NCI-H2107 treated with DMSO at 0.1 percent for 48 hours (cell line): ENCODE measurements at regions not wholly inside any gene's neighbourhood (a gene's known extent, or its start where the extent isn't known, plus 50 kb on each side); places are given as distances from the start of the nearest gene placed in this dataset.
A peak's percentile ranks its signal among the peaks of the same experiment; 100 is the strongest.

Experiments
- DNase-seq: peaks from one replicate; lab custom pipeline; 2025; ENCODE audit not compliant: unreplicated experiment; lab: John Stamatoyannopoulos, UW

DNA sequence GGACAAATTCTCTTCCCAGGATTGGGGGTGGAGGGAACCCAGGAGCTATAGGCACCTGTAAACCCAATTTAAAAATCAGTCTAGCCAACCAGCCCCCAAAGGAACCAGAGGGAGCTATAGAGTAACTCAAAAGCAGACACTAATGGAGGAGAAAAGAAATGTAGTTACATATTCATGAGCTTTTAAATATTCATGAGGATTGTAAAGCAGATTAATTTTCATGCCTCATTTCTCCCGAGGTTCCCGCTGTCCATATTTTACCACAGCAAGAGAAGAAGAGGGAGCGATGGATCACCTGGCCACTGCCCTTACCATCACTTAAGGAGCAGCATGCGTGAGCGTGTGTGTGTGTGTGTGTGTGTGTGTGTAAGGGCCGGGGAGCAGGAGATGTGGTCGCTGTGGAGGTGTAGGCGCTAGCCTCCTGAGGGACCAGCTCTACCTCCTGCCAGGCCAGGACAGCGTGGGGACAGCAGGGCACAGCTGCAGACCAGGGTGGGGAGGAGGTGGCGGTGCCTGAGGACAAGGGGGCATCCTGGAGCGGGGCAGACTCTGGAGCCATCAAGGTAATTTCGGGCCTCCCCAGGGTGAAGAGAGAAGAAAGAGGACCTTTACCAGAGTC lies 100.7 kb upstream of the THY1 start:
- no peak for DNase-seq

DNA sequence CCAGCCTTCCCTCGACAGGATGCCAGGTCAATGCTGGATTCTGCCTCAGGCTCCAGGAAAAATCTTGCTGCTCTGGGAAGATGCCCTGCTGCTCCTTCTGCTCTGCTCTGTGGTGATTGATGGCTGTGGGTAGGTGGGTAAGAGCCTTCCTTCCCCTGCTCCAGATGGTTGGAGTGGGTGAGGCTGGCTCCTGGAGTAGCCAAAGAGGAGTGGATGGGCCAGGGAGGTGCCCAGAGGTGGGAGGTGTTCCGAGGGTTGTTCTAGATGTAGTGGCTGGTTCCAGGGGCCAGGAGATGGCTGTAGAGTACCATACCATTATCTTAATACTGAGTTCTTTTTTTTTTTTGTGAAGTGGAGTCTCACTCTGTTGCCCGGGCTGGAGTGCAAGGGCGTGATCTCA lies 99.6 kb upstream of the THY1 start:
- no peak for DNase-seq

DNA sequence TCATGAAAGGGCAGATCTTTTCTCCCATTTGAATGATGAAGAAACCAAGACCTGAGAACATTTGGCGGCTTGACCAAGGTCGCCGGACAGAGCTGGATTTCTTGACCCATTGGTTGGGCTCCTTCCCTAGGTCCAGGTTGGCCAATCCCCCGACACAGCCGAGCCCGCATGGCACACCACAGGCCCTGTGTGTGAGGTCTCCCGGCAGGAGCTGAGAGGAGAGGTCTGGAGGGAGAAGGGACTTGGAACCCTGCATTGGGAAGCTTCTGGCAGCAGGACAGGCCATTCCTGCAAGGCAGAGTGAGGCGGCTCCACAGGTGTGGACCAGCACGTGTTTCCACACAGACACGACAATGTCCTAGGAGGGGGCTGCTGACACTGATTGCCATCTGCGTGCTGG lies 98.6 kb upstream of the THY1 start:
- no peak for DNase-seq

- peak; percentile 51 for DNase-seq
Observed at GRCh38 chr11:119520966-119521365, 98.0 kb upstream of the THY1 start.

DNA sequence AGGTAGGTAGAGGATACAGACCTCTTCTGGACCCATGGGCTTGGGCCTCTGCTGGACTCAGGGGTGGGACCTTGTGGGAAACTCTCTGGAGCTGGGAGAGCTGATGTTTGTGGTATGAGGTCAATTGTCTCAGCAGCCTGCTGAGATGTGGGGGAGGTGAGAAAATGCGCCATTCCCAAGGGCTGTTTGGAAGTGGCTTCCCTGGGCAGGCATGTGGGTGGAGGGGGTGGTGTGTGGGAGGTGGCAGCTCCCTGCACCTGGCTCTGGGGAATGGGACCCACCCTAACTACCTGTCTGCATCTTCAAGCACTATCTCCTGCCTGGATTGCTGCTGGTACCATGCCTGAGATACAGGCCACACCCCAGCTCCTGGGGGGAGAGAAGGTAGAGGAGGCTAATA lies 97.4 kb upstream of the THY1 start:
- DNase-seq: peak; percentile 73

DNA sequence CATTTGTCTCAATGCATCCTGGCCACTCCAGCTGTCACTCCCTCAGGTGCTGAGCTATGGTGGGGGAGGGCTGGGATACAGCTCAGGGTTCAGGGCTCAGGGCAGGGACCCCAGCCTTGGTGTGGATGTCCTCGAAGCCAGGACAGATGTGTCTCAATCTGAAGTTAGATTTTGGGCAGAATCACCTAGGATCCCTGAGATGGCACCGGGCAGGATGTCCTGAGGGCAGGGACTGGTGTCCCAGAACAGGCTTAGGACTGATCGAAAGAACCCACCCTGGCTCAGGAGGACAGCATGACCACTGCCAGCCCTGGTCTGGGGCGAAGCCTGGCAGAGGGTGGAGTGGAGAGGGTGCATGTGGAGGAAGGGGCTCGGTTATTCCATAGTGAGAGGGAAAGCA lies 96.8 kb upstream of the THY1 start:
- DNase-seq: no peak

- no peak for DNase-seq
Observed at GRCh38 chr11:119518746-119519730, 96.1 kb upstream of the THY1 start.

DNA sequence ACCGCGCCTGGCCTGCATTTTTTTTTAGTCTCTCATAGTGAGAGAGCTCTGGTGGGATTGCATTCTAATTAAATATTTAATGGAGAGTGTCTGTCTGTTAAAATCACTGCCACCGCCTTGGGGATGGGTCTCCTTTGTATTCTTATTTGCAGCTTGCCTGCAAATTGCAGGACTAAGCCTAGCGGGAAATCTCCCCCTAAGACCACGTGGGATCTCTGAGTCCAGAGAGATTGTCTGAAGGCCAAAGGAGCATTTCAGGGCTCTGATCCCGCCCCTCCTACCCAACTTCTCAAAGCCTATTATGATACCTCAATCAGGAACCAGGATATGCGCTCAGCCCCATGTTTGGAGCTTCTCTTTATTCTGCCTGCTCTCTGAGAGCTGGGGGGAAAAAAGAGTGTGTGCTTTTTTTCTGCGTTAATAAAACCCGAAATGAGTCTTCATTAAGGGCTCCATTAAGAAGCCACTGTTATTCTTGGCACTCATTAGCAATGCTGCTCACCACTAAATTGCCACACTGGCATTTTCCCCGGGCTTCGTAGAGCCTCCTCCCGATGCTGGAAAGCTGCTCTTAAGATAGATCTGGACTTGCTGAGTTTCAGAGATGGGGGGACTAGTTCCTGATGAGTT lies 92.9 kb upstream of the THY1 start:
- no peak for DNase-seq

GRCh38 chr11:119513806-119514170 lies 90.8 kb upstream of the THY1 start:
- DNase-seq: no peak

- DNase-seq: no peak
Observed at GRCh38 chr11:119513131-119513805, 90.3 kb upstream of the THY1 start.

GRCh38 chr11:119512369-119512768 lies 89.4 kb upstream of the THY1 start:
- peak; percentile 36 for DNase-seq

GRCh38 chr11:119511614-119512306 lies 88.8 kb upstream of the THY1 start:
- DNase-seq: no peak

DNA sequence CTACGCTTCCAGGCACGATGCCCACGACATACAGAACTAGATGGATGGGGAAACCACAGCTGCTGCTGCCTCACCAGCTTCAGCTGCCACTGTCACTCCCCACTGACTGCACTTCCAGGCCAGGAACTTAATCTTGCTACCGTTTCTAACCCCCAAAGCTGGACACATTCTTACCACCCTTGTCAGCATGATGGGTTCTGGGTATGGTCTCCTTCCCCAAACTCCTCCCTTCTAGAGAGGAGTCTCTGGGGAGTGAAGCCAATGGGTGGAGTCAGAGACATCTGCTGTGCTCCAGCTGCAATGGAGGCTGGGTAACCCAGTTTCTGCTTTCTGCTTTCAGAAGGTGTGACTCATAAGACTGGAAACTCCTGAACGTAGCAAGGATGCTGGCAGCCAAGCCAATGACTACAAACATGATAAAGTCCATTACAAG lies 87.0 kb upstream of the THY1 start:
- DNase-seq: peak; percentile 25

- DNase-seq: no peak
Observed at GRCh38 chr11:119509282-119509841, 86.4 kb upstream of the THY1 start.

- DNase-seq: no peak
Observed at GRCh38 chr11:119506436-119506835, 83.5 kb upstream of the THY1 start.

DNA sequence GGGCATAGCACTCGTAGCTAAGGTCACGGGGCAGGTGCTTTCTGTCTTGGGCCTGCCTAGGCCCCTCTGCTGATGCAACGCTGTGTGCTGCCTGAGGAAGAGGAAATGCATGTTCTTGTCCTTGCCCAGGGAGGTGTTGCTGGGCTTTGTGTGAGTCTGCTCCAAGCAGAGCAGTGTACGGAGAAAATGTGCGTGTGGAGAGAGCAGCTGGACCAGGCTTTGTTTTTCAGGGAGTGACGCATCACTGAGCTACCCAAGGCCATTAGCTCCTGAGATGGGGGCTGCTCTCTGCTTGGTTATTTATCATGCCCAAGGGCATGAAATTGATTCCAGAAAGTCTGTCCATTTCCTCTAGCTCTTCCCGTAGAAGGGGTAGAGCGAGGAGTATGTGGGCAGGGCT lies 82.9 kb upstream of the THY1 start:
- no peak for DNase-seq

DNA sequence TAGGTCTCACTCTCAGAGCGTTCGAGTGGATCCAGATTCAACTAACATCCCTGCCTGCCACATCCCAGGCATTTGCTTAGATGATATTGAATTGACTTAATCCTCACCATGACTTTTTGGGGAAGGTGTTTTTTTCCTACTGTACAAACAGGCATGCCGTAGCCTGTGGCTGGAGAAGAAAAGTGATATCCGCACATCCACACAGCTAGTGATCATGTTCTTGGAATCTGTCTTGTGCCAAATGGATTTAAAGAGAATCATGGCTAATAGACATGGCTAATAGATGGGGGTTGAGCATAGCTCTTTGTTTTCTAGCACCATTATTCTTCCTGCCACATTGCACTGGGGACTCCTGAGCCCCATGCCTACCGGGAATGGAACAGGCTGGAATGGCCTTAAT lies 82.1 kb upstream of the THY1 start:
- no peak for DNase-seq

GRCh38 chr11:119504371-119504770 lies 81.4 kb upstream of the THY1 start:
- DNase-seq: no peak

GRCh38 chr11:119501777-119502405 lies 78.9 kb upstream of the THY1 start:
- peak; percentile 34 for DNase-seq

DNA sequence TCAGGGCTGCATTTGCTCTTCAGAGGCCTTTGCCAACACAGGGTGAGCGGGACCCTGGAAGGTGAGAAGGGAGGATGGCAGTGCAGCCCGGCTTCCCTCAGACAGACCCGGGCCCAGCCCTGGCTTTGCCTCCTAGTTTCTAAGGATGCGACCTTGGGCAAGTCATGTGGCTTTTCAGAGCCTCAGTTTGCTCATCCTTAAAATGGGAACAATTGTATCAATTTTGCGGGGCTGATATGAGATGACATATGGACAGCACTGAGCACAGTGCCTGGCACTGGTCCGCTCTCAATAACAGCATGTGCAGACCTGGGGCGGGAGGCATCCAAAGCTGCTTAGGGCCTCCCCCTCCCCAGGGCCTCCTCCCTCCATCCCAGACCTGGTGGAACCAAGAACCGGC lies 74.7 kb upstream of the THY1 start:
- no peak for DNase-seq
